Spinal cord (tissue), 9 donors: ENCODE measurements at regions not wholly inside any gene's neighbourhood (a gene's known extent, or its start where the extent isn't known, plus 50 kb on each side); places are given as distances from the start of the nearest gene placed in this dataset.
"Not testable (repeated sequence)": the region's sequence is repeated elsewhere in the genome, so short reads cannot be mapped to it uniquely, and the experiment has no call there.

Experiments
- DNase-seq, 6 donors: peaks; one replicate each; pipeline versions ENCODE4 v3.0.0 to v3.0.0-alpha.2; 2013 to 2015; ENCODE audit warnings: low spot score in 6 of 6, low read depth in 4 of 6
- H3K27ac ChIP-seq: one replicate; pipeline ENCODE4 v1.5.1; 2013; ENCODE audit warnings: low read depth, low read length, control low read depth
- H3K27me3 ChIP-seq: one replicate; pipeline ENCODE4 v1.6.1; 2013; ENCODE audit warnings: low read length; ENCODE audit not compliant: control insufficient read depth, insufficient read depth
- H3K36me3 ChIP-seq: one replicate; pipeline ENCODE4 v1.6.1; 2013; ENCODE audit warnings: low read length; ENCODE audit not compliant: control insufficient read depth, insufficient read depth
- H3K4me1 ChIP-seq: one replicate; pipeline ENCODE4 v1.6.1; 2013; ENCODE audit warnings: low read length; ENCODE audit not compliant: control insufficient read depth, insufficient read depth
- H3K4me3 ChIP-seq: one replicate; pipeline ENCODE4 v1.5.1; 2013; ENCODE audit warnings: low read depth, low read length, control low read depth
- H3K9me3 ChIP-seq: one replicate; pipeline ENCODE4 v1.6.1; 2013; ENCODE audit warnings: low read length; ENCODE audit not compliant: control insufficient read depth, insufficient read depth
- WGBS: methylation state at CpG from one replicate; pipeline ENCODE4 v1.1.5; 2013; ENCODE audit warnings: missing lambda C conversion rate; ENCODE audit not compliant: insufficient coverage; 5-methylcytosine and 5-hydroxymethylcytosine counted together
- donor health status: healthy.

GRCh38 chr11:25790396-25790795 lies 541.5 kb upstream of the ANO3 start:
- Histone ChIP-seq H3K27ac (no peak overlapping the region), H3K4me1 (no peaks in the 10 kb centered on the region), H3K4me3 (no peak overlapping the region), H3K9me3 (no peaks in the 10 kb centered on the region), H3K27me3 (no peaks in the 10 kb centered on the region), H3K36me3 (no peaks in the 10 kb centered on the region)
- WGBS, result no CpG with 5 or more reads among the region's 1 CpG
- no peak for DNase-seq

GRCh38 chr11:25793637-25794036 lies 538.3 kb upstream of the ANO3 start:
- 87% methylated on average over 7 of the region's 7 CpGs for WGBS

GRCh38 chr11:25794804-25795203 lies 537.1 kb upstream of the ANO3 start:
- no peak for DNase-seq
- Histone ChIP-seq H3K4me3 (no peak overlapping the region), H3K27me3 (no peaks in the 10 kb centered on the region), H3K9me3 (no peaks in the 10 kb centered on the region), H3K4me1 (no peaks in the 10 kb centered on the region), H3K27ac (no peak overlapping the region), H3K36me3 (no peaks in the 10 kb centered on the region)
- no CpG with 5 or more reads among the region's 1 CpG for WGBS

More at GRCh38 chr11:25793637-25794036, 538.3 kb upstream of the ANO3 start:
- DNase-seq, result no peak
- Histone ChIP-seq H3K9me3 (no peaks in the 10 kb centered on the region), H3K4me1 (no peaks in the 10 kb centered on the region), H3K27me3 (no peaks in the 10 kb centered on the region), H3K36me3 (no peaks in the 10 kb centered on the region), H3K27ac (no peak overlapping the region), H3K4me3 (no peak overlapping the region)

GRCh38 chr11:25816411-25816810 lies 515.5 kb upstream of the ANO3 start:
- Histone ChIP-seq H3K27me3 (no peaks in the 10 kb centered on the region), H3K9me3 (no peaks in the 10 kb centered on the region), H3K4me1 (no peaks in the 10 kb centered on the region), H3K36me3 (no peaks in the 10 kb centered on the region), H3K4me3 (no peak overlapping the region), H3K27ac (no peak overlapping the region)
- WGBS, result 80% methylated on average over 1 of the region's 3 CpGs
- no peak for DNase-seq

GRCh38 chr11:25824688-25825087 lies 507.2 kb upstream of the ANO3 start:
- Histone ChIP-seq H3K27me3 (no peaks in the 10 kb centered on the region), H3K4me1 (no peaks in the 10 kb centered on the region), H3K27ac (no peak overlapping the region), H3K9me3 (no peaks in the 10 kb centered on the region), H3K36me3 (no peaks in the 10 kb centered on the region), H3K4me3 (no peak overlapping the region)
- no peak for DNase-seq

- not testable (repeated sequence) for H3K4me3 ChIP-seq, H3K27me3 ChIP-seq, H3K9me3 ChIP-seq, H3K36me3 ChIP-seq, H3K4me1 ChIP-seq, DNase-seq, H3K27ac ChIP-seq
- WGBS, result 94% methylated on average over 9 of the region's 10 CpGs
Observed at GRCh38 chr11:25831485-25831884, 500.4 kb upstream of the ANO3 start.

GRCh38 chr11:25838918-25839625 lies 492.9 kb upstream of the ANO3 start:
- 96% methylated on average over 2 of the region's 6 CpGs for WGBS
- Histone ChIP-seq H3K27me3 (no peaks in the 10 kb centered on the region), H3K36me3 (no peaks in the 10 kb centered on the region), H3K4me3 (no peak overlapping the region), H3K9me3 (no peaks in the 10 kb centered on the region), H3K27ac (no peak overlapping the region), H3K4me1 (no peaks in the 10 kb centered on the region)
- DNase-seq, result no peak

- WGBS, result 22% methylated on average over 4 of the region's 4 CpGs
- no peaks in the 10 kb centered on the region for H3K9me3 ChIP-seq
- H3K4me1 ChIP-seq, result no peaks in the 10 kb centered on the region
- peak in 3 of 6 donors; percentile 6 to 55 (median 29) for DNase-seq
- H3K4me3 ChIP-seq, result no peak overlapping the region
- H3K36me3 ChIP-seq, result no peaks in the 10 kb centered on the region
- no peaks in the 10 kb centered on the region for H3K27me3 ChIP-seq
- H3K27ac ChIP-seq, result no peak overlapping the region
Observed at GRCh38 chr11:25844811-25845210, 487.1 kb upstream of the ANO3 start.

GRCh38 chr11:25855916-25856315 lies 476.0 kb upstream of the ANO3 start:
- H3K27ac ChIP-seq, result no peak overlapping the region
- no peaks in the 10 kb centered on the region for H3K36me3 ChIP-seq
- no peaks in the 10 kb centered on the region for H3K9me3 ChIP-seq
- H3K4me1 ChIP-seq, result no peaks in the 10 kb centered on the region
- no peak for DNase-seq
- no CpG with 5 or more reads among the region's 4 CpGs for WGBS
- H3K27me3 ChIP-seq, result no peaks in the 10 kb centered on the region
- no peak overlapping the region for H3K4me3 ChIP-seq

GRCh38 chr11:25859776-25860175 lies 472.2 kb upstream of the ANO3 start:
- DNase-seq, result no peak
- no peaks in the 10 kb centered on the region for H3K9me3 ChIP-seq
- H3K27me3 ChIP-seq, result no peaks in the 10 kb centered on the region
- H3K36me3 ChIP-seq, result no peaks in the 10 kb centered on the region
- H3K27ac ChIP-seq, result no peak overlapping the region
- no peaks in the 10 kb centered on the region for H3K4me1 ChIP-seq
- WGBS, result 100% methylated on average over 1 of the region's 5 CpGs
- H3K4me3 ChIP-seq, result no peak overlapping the region
